ENCODE measurements at regions not wholly inside any gene's neighbourhood (a gene's known extent, or its start where the extent isn't known, plus 50 kb on each side); places are given as distances from the start of the nearest gene placed in this dataset.

DNA sequence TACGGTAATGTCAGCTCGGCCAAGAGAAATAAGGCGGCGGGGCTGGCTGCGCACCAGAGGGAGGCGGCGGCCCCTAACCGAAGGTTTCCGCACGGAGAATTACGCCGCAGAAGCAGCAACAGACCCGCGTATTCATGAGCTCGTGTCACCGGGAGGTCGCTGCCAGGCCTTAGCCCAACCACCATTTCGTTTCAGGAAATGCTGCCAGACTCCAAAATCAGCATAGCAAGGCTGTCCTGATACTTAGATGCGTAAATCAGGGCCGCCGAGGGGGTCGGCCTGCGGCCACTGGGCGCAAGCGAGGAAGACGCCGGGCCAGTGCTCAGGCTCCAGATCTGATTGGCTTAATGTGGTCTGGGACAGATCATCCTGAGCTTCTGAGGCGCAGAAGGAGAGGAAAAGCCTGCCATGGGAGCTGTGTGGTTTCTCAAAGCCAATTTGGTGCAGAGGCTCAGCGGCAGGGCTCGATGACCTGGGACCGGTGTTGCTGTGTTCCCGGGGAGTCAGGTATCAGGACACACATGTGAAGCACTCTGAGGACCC, 247.9 kb downstream of the BAMBI start:
- ChIA-PET POLR2A (no interaction called here), CTCF (no interaction called here)
- Mint-ChIP-seq H3K27ac (no peak overlapping the region), H3K36me3 (ENCODE audit: low read depth) (no peaks in the 10 kb centered on the region), H3K4me3 (no peak overlapping the region), H3K4me1 (no peaks in the 10 kb centered on the region), H3K9me3 (no peaks in the 10 kb centered on the region), H3K27me3 (peaks cover 6% of the 10 kb centered on the region)
- DNase-seq = no peak

DNA sequence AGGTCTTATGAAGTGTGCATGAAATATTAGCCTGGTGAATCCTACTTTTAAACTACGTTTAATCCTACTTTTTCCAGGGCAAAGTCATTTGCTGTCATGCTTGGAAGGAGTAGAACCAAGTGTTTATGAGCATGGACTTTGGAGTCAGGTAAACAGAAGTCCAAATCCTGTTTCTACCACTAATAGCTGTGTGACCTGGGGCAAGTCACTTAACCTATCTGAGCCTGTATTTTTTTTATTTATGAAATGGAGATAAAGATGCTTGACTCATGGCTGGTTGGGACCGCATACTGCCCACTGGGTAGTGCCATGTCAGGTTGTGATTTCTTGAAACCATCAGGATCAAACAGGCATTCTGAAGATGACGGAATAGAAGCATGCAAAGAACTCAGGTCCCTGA, 249.6 kb downstream of the BAMBI start:
- H3K27ac Mint-ChIP-seq = no peak overlapping the region
- H3K9me3 Mint-ChIP-seq = no peaks in the 10 kb centered on the region
- H3K36me3 Mint-ChIP-seq (ENCODE audit: low read depth) = no peaks in the 10 kb centered on the region
- DNase-seq = no peak
- no peak overlapping the region for H3K4me3 Mint-ChIP-seq
- peaks cover 6% of the 10 kb centered on the region for H3K27me3 Mint-ChIP-seq
- ChIA-PET CTCF (interaction anchor here (0.8 kb wide), 1 partner anchor 11 kb away, joined by 3 read pairs; no protein-coding TSS in a partner anchor), POLR2A (no interaction called here)
- H3K4me1 Mint-ChIP-seq = no peaks in the 10 kb centered on the region

DNA sequence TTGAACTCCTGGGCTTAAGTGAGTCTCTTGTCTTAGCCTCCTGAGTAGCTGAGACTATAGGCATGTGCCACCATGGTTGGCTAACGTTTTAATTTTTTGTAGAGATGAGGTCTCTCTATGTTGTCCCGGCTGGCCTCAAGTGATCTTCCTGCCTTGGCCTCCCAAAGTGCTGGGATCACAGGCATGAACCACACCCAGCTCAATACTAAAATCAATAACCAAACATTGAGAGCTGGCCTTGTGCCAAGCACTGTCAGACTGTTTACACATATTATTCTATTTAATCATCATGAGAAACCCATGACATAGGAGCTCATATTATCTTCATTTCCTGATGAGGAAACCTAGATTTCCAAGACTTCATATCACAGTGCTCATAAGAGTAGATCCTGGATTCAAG, 251.2 kb downstream of the BAMBI start:
- Mint-ChIP-seq H3K4me1 (no peaks in the 10 kb centered on the region), H3K27ac (no peak overlapping the region), H3K36me3 (ENCODE audit: low read depth) (no peaks in the 10 kb centered on the region), H3K9me3 (no peaks in the 10 kb centered on the region), H3K4me3 (no peak overlapping the region), H3K27me3 (peaks cover 4% of the 10 kb centered on the region)
- POLR2A ChIA-PET = no interaction called here
- CTCF ChIA-PET = no interaction called here
- DNase-seq = no peak

DNA sequence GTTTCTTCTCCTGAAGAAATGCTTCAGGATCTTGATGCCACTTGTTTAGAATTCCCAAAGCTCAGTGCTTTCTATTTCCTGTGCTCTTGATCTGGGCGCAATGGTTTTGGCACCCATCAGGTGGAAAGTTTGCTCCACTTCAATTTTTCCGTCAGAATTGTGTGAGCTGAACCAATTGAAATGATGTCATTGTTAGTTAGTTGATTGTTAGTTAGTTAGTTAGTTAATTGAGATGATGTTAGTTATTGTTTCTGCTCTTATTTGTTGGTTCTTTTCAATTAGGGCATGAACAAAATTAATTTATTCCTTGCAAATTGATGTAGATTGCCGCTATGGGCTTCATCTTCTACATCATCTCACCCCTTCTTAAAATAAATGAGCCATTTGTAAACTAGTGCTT, 252.6 kb downstream of the BAMBI start:
- Mint-ChIP-seq H3K27ac (no peak overlapping the region), H3K4me3 (no peak overlapping the region), H3K27me3 (peaks cover 4% of the 10 kb centered on the region), H3K36me3 (ENCODE audit: low read depth) (no peaks in the 10 kb centered on the region), H3K9me3 (peaks cover 2% of the 10 kb centered on the region), H3K4me1 (no peaks in the 10 kb centered on the region)
- POLR2A ChIA-PET = no interaction called here
- CTCF ChIA-PET = no interaction called here
- no peak for DNase-seq

DNA sequence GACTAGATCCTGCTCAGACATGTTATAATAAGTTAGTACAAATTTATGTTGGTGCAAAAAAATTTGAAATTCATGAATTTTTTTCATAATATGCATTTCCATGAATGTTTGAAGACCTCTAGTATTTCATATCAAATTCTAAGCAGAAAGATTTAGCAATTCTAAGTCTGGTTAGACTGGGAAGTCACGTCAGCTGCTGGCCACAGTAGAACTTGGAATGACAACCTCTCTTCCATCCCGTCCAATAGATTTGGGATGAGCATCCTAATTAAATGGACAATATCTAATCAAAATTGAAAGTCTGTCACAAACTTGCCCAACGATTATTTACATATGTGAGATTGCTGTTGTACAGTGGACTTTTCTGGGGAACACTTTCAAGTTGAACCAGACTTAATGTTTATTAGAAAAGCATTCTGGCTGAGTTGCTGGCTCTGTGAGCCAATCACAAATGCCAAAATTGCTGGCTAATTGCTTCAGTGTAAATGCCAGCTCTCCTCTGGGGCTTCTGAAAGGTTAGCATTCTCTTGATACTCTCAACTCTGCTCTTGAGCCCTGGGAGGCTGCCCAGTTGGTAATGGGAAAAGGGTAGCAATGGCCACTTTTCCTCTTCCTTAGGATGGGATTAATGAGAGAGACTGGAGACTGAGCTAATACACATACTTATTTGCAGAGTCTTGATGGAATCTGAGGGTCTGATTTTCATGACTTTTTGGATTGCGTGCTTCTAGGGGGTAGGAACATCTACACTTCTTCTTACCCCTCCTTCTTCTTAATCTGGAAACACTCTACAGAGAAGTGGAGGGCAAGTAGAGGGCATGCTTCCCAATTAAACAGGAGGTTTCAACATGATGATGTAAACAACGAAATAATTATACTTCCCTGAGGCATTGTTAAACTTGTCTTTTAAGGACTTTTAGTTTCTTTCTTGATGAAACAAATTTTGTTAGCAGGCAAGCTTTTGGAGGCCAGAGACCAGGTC, 253.5 kb downstream of the BAMBI start:
- H3K27ac Mint-ChIP-seq = no peak overlapping the region
- no peaks in the 10 kb centered on the region for H3K4me1 Mint-ChIP-seq
- DNase-seq = no peak
- H3K27me3 Mint-ChIP-seq = peaks cover 2% of the 10 kb centered on the region
- no peak overlapping the region for H3K4me3 Mint-ChIP-seq
- CTCF ChIA-PET = no interaction called here
- no peaks in the 10 kb centered on the region for H3K36me3 Mint-ChIP-seq (ENCODE audit: low read depth)
- peaks cover 2% of the 10 kb centered on the region for H3K9me3 Mint-ChIP-seq
- POLR2A ChIA-PET = no interaction called here

DNA sequence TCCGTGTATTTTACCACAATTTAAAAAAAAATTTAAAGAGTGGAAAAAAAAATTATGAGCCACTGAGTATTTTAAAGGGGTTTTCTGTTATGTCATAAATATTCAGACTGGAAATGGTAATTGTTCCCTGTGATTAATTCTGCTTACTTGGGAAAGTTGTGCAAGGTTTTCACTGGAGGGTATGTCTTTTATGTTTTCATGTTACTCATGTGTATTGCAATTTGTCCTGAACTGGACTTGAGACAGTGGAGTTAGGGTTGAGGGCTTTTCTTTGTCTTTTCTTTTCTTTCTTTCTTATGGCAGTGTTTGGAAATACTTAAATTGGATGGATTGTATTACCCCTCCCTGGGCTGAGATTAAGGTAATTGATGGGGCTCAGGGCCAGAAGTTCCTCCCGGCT, 257.7 kb downstream of the BAMBI start:
- Mint-ChIP-seq H3K9me3 (peaks cover 2% of the 10 kb centered on the region), H3K36me3 (ENCODE audit: low read depth) (no peaks in the 10 kb centered on the region), H3K27ac (no peak overlapping the region), H3K27me3 (no peaks in the 10 kb centered on the region), H3K4me3 (no peak overlapping the region), H3K4me1 (no peaks in the 10 kb centered on the region)
- ChIA-PET CTCF (no interaction called here), POLR2A (no interaction called here)
- DNase-seq = no peak

DNA sequence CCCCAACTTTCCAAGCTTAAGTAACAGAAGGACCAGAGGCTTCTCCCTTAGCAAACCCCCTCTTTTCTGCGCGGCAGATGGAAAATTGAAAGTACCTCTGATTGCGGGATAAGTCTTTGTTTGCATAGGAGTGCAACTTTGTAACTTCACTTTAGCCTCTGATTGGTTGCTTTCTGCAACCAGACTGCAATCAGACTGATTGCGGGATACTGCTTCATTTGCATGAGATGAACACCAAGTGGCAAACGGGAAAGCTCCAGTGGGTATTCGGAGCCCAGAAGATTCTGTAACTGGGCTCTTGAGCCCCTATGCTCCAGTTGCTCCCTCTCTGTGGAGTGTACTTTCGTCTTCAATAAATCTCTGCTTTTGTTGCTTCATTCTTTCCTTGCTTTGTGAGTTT, 260.6 kb downstream of the BAMBI start:
- no peaks in the 10 kb centered on the region for H3K4me1 Mint-ChIP-seq
- ChIA-PET CTCF (interaction anchor here (0.6 kb wide), 1 partner anchor 11 kb away, joined by 3 read pairs; no protein-coding TSS in a partner anchor), POLR2A (no interaction called here)
- no peak overlapping the region for H3K4me3 Mint-ChIP-seq
- no peak overlapping the region for H3K27ac Mint-ChIP-seq
- no peak for DNase-seq
- H3K9me3 Mint-ChIP-seq = peaks cover 2% of the 10 kb centered on the region
- H3K36me3 Mint-ChIP-seq (ENCODE audit: low read depth) = no peaks in the 10 kb centered on the region
- no peaks in the 10 kb centered on the region for H3K27me3 Mint-ChIP-seq

DNA sequence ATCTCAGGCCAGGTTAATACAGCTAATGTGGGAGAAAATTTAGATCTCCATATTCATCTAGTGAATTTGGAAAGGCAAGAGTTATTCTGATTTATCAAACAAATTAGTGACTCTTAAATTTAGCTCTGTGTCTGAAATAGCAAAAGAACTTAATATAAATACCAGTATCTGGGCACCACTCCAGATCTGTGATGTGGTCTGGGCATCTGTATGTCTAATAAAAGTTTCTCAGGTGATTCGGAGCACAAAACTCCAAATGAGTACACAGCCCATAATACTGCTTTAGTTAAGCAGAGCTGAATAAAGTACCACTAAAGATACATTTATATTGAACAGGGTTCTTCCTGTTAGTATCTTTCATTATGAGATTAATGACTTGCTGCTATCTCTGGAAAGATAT, 261.4 kb downstream of the BAMBI start:
- Mint-ChIP-seq H3K27me3 (no peaks in the 10 kb centered on the region), H3K27ac (no peak overlapping the region), H3K9me3 (peaks cover under 1% of the 10 kb centered on the region), H3K4me1 (no peaks in the 10 kb centered on the region), H3K4me3 (no peak overlapping the region), H3K36me3 (ENCODE audit: low read depth) (no peaks in the 10 kb centered on the region)
- CTCF ChIA-PET = no interaction called here
- DNase-seq = no peak
- POLR2A ChIA-PET = no interaction called here

DNA sequence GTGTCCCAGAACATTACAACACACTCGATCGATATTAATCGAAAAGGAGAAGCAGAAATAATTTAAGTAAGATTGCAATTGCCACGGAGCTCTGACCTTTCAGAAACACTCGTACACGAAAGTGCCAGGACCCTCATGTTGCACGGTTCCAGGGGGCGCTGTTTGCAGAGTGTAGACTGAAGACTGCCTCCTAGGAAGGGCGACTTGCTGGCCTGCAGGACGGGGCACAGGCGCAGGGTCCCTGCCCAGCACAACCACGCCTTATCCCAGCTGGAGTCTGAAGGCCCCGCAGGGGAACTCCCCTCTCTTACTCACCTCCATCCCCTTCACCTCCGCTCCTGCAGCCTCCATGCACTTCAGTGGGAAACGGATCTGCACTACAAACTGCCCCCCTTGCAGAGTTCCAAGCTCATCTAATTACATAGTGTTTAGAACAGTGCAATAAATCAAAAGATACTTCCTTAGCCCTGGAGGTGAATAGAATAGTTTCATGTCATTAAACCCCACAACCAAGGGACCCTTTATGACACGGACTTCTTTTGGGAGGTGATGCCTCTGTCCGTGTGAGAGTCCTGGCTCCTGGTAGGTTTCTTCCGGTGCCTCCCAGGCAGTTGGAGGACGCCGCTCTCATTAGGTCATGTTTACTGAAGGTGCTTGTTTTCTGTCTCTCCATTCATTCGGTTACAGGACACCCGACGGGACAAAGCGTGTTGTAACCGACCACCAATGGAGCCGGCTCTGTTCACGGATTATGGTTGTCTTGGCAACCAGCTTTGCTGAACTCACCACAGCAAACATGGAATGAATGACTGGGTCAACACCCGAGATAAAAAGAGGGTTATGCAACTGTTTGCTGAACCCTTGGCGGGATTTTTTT, 262.2 kb downstream of the BAMBI start:
- no peaks in the 10 kb centered on the region for H3K4me1 Mint-ChIP-seq

DNA sequence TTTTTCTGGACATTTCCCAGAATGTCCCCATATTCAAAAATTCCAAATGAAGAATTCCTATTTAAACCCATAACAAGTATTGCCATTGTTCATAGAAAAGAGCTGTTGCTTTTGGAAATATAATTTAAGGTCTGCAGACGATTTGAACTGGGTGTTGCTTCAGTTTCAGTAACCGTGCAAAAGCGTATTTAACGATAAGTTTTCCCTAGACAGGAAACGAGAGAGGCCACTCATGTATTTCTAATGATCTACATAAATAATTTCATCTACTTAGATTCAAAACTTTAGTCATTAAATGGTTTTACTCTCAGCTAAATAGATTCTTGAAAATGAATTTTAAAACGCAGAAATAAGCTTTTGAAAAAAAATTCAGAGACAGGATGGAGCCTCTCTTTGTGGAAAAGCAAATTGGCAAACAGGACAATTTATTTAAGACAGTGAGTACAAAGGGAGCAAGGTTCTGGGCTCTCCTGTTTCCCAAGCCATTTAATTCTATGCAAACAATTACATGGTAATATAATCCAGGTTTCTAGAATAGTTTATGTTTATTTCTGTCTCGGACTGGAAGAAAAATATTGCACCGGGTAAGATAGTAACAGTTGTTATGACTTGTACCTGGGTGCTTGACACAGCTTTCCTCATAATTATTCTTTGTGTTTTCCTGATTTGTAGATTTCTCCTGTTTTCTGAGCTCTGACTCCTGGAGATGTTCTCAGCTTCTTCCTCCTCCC, 263.0 kb downstream of the BAMBI start:
- no peaks in the 10 kb centered on the region for H3K36me3 Mint-ChIP-seq (ENCODE audit: low read depth)
- CTCF ChIA-PET = no interaction called here
- no peaks in the 10 kb centered on the region for H3K4me1 Mint-ChIP-seq
- H3K4me3 Mint-ChIP-seq = no peak overlapping the region
- H3K27ac Mint-ChIP-seq = no peak overlapping the region
- H3K27me3 Mint-ChIP-seq = no peaks in the 10 kb centered on the region
- POLR2A ChIA-PET = no interaction called here
- no peaks in the 10 kb centered on the region for H3K9me3 Mint-ChIP-seq
- DNase-seq = no peak

More for the DNA sequence above, 262.2 kb downstream of the BAMBI start:
- Mint-ChIP-seq H3K27me3 (no peaks in the 10 kb centered on the region), H3K27ac (no peak overlapping the region), H3K9me3 (no peaks in the 10 kb centered on the region), H3K36me3 (ENCODE audit: low read depth) (no peaks in the 10 kb centered on the region), H3K4me3 (no peak overlapping the region)
- no peak for DNase-seq
- ChIA-PET POLR2A (no interaction called here), CTCF (no interaction called here)

DNA sequence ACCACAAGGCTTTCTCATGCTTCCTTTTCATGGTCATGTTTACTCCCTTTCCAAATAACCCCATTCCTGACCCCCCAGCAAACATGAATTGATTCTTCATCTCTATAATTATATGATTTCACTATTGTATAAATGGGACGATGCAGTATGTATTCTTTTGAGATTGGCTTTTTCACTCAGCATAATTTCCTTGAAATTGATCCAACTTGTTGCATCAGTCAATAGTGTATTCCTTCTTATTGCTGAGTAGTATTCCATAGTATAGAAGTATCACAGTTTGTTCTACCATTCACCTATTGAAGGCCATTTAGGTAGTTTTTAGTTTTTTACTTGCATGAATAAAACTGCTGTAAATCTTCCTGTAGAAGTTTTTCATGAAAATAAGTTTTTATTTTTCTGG, 264.7 kb downstream of the BAMBI start:
- no peak for DNase-seq
- ChIA-PET POLR2A (no interaction called here), CTCF (no interaction called here)
- peaks cover 4% of the 10 kb centered on the region for H3K27me3 Mint-ChIP-seq
- H3K27ac Mint-ChIP-seq = no peak overlapping the region
- H3K9me3 Mint-ChIP-seq = no peaks in the 10 kb centered on the region
- H3K4me3 Mint-ChIP-seq = no peak overlapping the region
- no peaks in the 10 kb centered on the region for H3K36me3 Mint-ChIP-seq (ENCODE audit: low read depth)
- no peaks in the 10 kb centered on the region for H3K4me1 Mint-ChIP-seq

DNA sequence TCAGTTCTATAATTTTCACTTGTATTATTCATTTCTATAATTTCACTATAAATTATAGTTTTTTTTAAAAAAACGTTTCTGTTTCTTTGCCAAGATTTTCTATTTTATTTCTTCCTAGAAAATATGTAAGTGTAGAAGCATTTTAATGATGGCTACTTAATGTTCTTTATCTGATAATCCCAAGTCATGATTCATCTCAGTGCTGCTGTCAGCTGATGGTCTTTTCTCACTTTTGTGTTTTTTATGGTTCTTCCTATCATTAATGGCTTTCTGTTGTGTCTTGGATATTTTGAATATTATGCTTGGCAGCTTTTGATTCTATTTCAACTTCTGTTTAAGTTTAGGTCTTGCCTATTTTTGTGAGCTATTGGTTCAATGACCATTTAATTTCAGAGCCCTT, 268.6 kb downstream of the BAMBI start:
- H3K4me1 Mint-ChIP-seq = no peaks in the 10 kb centered on the region
- H3K4me3 Mint-ChIP-seq = no peak overlapping the region
- H3K27me3 Mint-ChIP-seq = peaks cover 4% of the 10 kb centered on the region
- H3K9me3 Mint-ChIP-seq = no peaks in the 10 kb centered on the region
- no peaks in the 10 kb centered on the region for H3K36me3 Mint-ChIP-seq (ENCODE audit: low read depth)
- CTCF ChIA-PET = no interaction called here
- DNase-seq = no peak
- POLR2A ChIA-PET = no interaction called here
- H3K27ac Mint-ChIP-seq = no peak overlapping the region

DNA sequence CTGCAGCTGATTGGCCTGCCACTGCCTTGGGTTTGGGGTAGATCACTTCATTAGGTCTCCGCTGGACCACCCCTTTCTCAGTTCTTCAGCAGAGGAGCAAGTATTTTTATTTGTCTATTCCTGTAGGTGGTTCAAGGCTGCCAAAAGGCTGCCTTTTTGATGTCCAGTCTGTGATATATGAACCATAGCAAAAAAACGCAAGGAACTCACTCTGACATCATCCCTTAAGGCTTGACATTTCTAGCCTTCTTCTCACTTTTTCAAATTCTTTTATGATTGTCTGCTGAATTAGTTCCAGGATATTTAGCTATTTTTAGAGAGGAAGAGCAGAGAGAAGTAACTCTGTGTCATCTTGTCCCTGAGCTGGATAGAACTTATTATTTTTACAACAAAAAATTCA, 269.2 kb downstream of the BAMBI start:
- CTCF ChIA-PET = no interaction called here

More for the DNA sequence above, 269.2 kb downstream of the BAMBI start:
- H3K36me3 Mint-ChIP-seq (ENCODE audit: low read depth) = no peaks in the 10 kb centered on the region
- no peak for DNase-seq
- H3K4me3 Mint-ChIP-seq = no peak overlapping the region
- H3K27me3 Mint-ChIP-seq = peaks cover 4% of the 10 kb centered on the region
- no peak overlapping the region for H3K27ac Mint-ChIP-seq
- no peaks in the 10 kb centered on the region for H3K9me3 Mint-ChIP-seq
- no peaks in the 10 kb centered on the region for H3K4me1 Mint-ChIP-seq
- POLR2A ChIA-PET = no interaction called here
